ENCODE measurements at regions not wholly inside any gene's neighbourhood (a gene's known extent, or its start where the extent isn't known, plus 50 kb on each side); places are given as distances from the start of the nearest gene placed in this dataset.

GRCh38 chr4:75172551-75172950 is 239.6 kb downstream of the PARM1 start:
- Histone ChIP-seq H3K4me3 (ENCODE audit: low read length in 2 of 2) (no peak overlapping the region), H3K4me1 (ENCODE audit: control insufficient read depth in 2 of 2, insufficient read depth in 1 of 2, low read depth in 1 of 2, low read length in 2 of 2) (peaks cover 3 to 4% of the 10 kb centered on the region in 2 donors), H3K9ac (ENCODE audit: low read depth, low read length, poor library complexity) (no peak overlapping the region), H3K18ac (ENCODE audit: low read length) (no peak overlapping the region), H2BK5ac (ENCODE audit: low read length) (no peak overlapping the region), H3K27ac (replicated peaks; ENCODE audit: low read length) (no peak overlapping the region), H3K23ac (ENCODE audit: low read depth, low read length, poor library complexity) (no peak overlapping the region), H2AK5ac (ENCODE audit: low read depth, low read length) (no peak overlapping the region), H3K79me1 (ENCODE audit: low read depth, low read length) (no peaks in the 10 kb centered on the region), H2AFZ (ENCODE audit: low read length) (no peak overlapping the region), H3K27me3 (ENCODE audit: control insufficient read depth in 3 of 3, insufficient read depth in 3 of 3, low read depth in 1 of 3, low read length in 3 of 3) (no peaks in the 10 kb centered on the region), H2BK120ac (ENCODE audit: low read depth, low read length) (no peak overlapping the region), H4K8ac (ENCODE audit: low read depth, low read length) (no peak overlapping the region), H3K36me3 (replicated peaks in 1 of 2; ENCODE audit: control insufficient read depth in 2 of 2, insufficient read depth in 2 of 2, low read length in 2 of 2) (no peaks in the 10 kb centered on the region), H3K9me3 (replicated peaks in 1 of 2; ENCODE audit: control insufficient read depth in 2 of 2, insufficient read depth in 1 of 2, low read depth in 1 of 2, low read length in 2 of 2) (no peaks in the 10 kb centered on the region), H2BK15ac (ENCODE audit: low read length) (no peak overlapping the region), H3K4me2 (ENCODE audit: insufficient read depth, low read length, poor library complexity, severe bottlenecking) (no peak overlapping the region), H2BK12ac (ENCODE audit: low read length) (no peak overlapping the region), H3K14ac (ENCODE audit: low read length) (no peak overlapping the region), H4K91ac (ENCODE audit: low read depth, low read length, poor library complexity) (no peak overlapping the region), H3K4ac (ENCODE audit: low read length) (no peak overlapping the region)
- DNase-seq (ENCODE audit: low spot score) = no peak

GRCh38 chr4:75169427-75169826 is 236.5 kb downstream of the PARM1 start:
- no peak overlapping the region for H3K9ac ChIP-seq (ENCODE audit: low read depth, low read length, poor library complexity)
- no peak overlapping the region for H3K4me3 ChIP-seq (ENCODE audit: low read length in 2 of 2)
- no peak for DNase-seq (ENCODE audit: low spot score)
- H3K14ac ChIP-seq (ENCODE audit: low read length) = no peak overlapping the region
- no peaks in the 10 kb centered on the region for H3K36me3 ChIP-seq (replicated peaks in 1 of 2; ENCODE audit: control insufficient read depth in 2 of 2, insufficient read depth in 2 of 2, low read length in 2 of 2)
- peaks cover 3 to 4% of the 10 kb centered on the region in 2 donors for H3K4me1 ChIP-seq (ENCODE audit: control insufficient read depth in 2 of 2, insufficient read depth in 1 of 2, low read depth in 1 of 2, low read length in 2 of 2)
- no peak overlapping the region for H3K4me2 ChIP-seq (ENCODE audit: insufficient read depth, low read length, poor library complexity, severe bottlenecking)
- H4K91ac ChIP-seq (ENCODE audit: low read depth, low read length, poor library complexity) = no peak overlapping the region
- no peak overlapping the region for H2BK15ac ChIP-seq (ENCODE audit: low read length)
- no peak overlapping the region for H3K4ac ChIP-seq (ENCODE audit: low read length)
- H4K8ac ChIP-seq (ENCODE audit: low read depth, low read length) = no peak overlapping the region
- no peaks in the 10 kb centered on the region for H3K79me1 ChIP-seq (ENCODE audit: low read depth, low read length)
- H2AFZ ChIP-seq (ENCODE audit: low read length) = no peak overlapping the region
- no peaks in the 10 kb centered on the region for H3K27me3 ChIP-seq (ENCODE audit: control insufficient read depth in 3 of 3, insufficient read depth in 3 of 3, low read depth in 1 of 3, low read length in 3 of 3)
- no peaks in the 10 kb centered on the region for H3K9me3 ChIP-seq (replicated peaks in 1 of 2; ENCODE audit: control insufficient read depth in 2 of 2, insufficient read depth in 1 of 2, low read depth in 1 of 2, low read length in 2 of 2)
- no CpG with 5 or more reads among the region's 6 CpGs for WGBS, 2 donors (ENCODE audit: extremely low coverage in 2 of 2, insufficient read length in 2 of 2, insufficient replicate concordance in 1 of 2)
- no peak overlapping the region for H2AK5ac ChIP-seq (ENCODE audit: low read depth, low read length)
- no peak overlapping the region for H3K27ac ChIP-seq (replicated peaks; ENCODE audit: low read length)
- H3K23ac ChIP-seq (ENCODE audit: low read depth, low read length, poor library complexity) = no peak overlapping the region
- H2BK120ac ChIP-seq (ENCODE audit: low read depth, low read length) = no peak overlapping the region
- no peak overlapping the region for H2BK12ac ChIP-seq (ENCODE audit: low read length)
- H3K18ac ChIP-seq (ENCODE audit: low read length) = no peak overlapping the region
- H2BK5ac ChIP-seq (ENCODE audit: low read length) = no peak overlapping the region

GRCh38 chr4:75169020-75169419 is 236.1 kb downstream of the PARM1 start:
- no peak overlapping the region for H2BK120ac ChIP-seq (ENCODE audit: low read depth, low read length)
- no peak overlapping the region for H3K23ac ChIP-seq (ENCODE audit: low read depth, low read length, poor library complexity)
- no peak overlapping the region for H2BK5ac ChIP-seq (ENCODE audit: low read length)
- H3K9ac ChIP-seq (ENCODE audit: low read depth, low read length, poor library complexity) = no peak overlapping the region
- no peaks in the 10 kb centered on the region for H3K79me1 ChIP-seq (ENCODE audit: low read depth, low read length)
- WGBS, 2 donors (ENCODE audit: extremely low coverage in 2 of 2, insufficient read length in 2 of 2, insufficient replicate concordance in 1 of 2) = no CpG with 5 or more reads among the region's 2 CpGs
- H3K4me1 ChIP-seq (ENCODE audit: control insufficient read depth in 2 of 2, insufficient read depth in 1 of 2, low read depth in 1 of 2, low read length in 2 of 2) = peaks cover 3 to 4% of the 10 kb centered on the region in 2 donors
- no peak overlapping the region for H3K27ac ChIP-seq (replicated peaks; ENCODE audit: low read length)
- no peak for DNase-seq (ENCODE audit: low spot score)
- no peak overlapping the region for H2BK15ac ChIP-seq (ENCODE audit: low read length)
- no peak overlapping the region for H4K8ac ChIP-seq (ENCODE audit: low read depth, low read length)
- no peak overlapping the region for H2BK12ac ChIP-seq (ENCODE audit: low read length)
- no peaks in the 10 kb centered on the region for H3K9me3 ChIP-seq (replicated peaks in 1 of 2; ENCODE audit: control insufficient read depth in 2 of 2, insufficient read depth in 1 of 2, low read depth in 1 of 2, low read length in 2 of 2)
- H3K4me3 ChIP-seq (ENCODE audit: low read length in 2 of 2) = no peak overlapping the region
- H3K27me3 ChIP-seq (ENCODE audit: control insufficient read depth in 3 of 3, insufficient read depth in 3 of 3, low read depth in 1 of 3, low read length in 3 of 3) = no peaks in the 10 kb centered on the region
- no peak overlapping the region for H3K4me2 ChIP-seq (ENCODE audit: insufficient read depth, low read length, poor library complexity, severe bottlenecking)
- no peak overlapping the region for H3K18ac ChIP-seq (ENCODE audit: low read length)
- H4K91ac ChIP-seq (ENCODE audit: low read depth, low read length, poor library complexity) = no peak overlapping the region
- H2AK5ac ChIP-seq (ENCODE audit: low read depth, low read length) = no peak overlapping the region
- H3K36me3 ChIP-seq (replicated peaks in 1 of 2; ENCODE audit: control insufficient read depth in 2 of 2, insufficient read depth in 2 of 2, low read length in 2 of 2) = no peaks in the 10 kb centered on the region
- H2AFZ ChIP-seq (ENCODE audit: low read length) = no peak overlapping the region
- no peak overlapping the region for H3K14ac ChIP-seq (ENCODE audit: low read length)
- H3K4ac ChIP-seq (ENCODE audit: low read length) = no peak overlapping the region

GRCh38 chr4:75168548-75168947 is 235.6 kb downstream of the PARM1 start:
- no peak overlapping the region for H2AK5ac ChIP-seq (ENCODE audit: low read depth, low read length)
- no peak overlapping the region for H3K9ac ChIP-seq (ENCODE audit: low read depth, low read length, poor library complexity)
- no peak overlapping the region for H2BK5ac ChIP-seq (ENCODE audit: low read length)
- H4K91ac ChIP-seq (ENCODE audit: low read depth, low read length, poor library complexity) = no peak overlapping the region
- peaks cover 3 to 4% of the 10 kb centered on the region in 2 donors for H3K4me1 ChIP-seq (ENCODE audit: control insufficient read depth in 2 of 2, insufficient read depth in 1 of 2, low read depth in 1 of 2, low read length in 2 of 2)
- H4K8ac ChIP-seq (ENCODE audit: low read depth, low read length) = no peak overlapping the region
- H2BK15ac ChIP-seq (ENCODE audit: low read length) = no peak overlapping the region
- no peak overlapping the region for H3K23ac ChIP-seq (ENCODE audit: low read depth, low read length, poor library complexity)
- H2BK12ac ChIP-seq (ENCODE audit: low read length) = no peak overlapping the region
- H3K27me3 ChIP-seq (ENCODE audit: control insufficient read depth in 3 of 3, insufficient read depth in 3 of 3, low read depth in 1 of 3, low read length in 3 of 3) = no peaks in the 10 kb centered on the region
- H3K4me3 ChIP-seq (ENCODE audit: low read length in 2 of 2) = no peak overlapping the region
- H3K27ac ChIP-seq (replicated peaks; ENCODE audit: low read length) = no peak overlapping the region
- H3K18ac ChIP-seq (ENCODE audit: low read length) = no peak overlapping the region
- no peaks in the 10 kb centered on the region for H3K9me3 ChIP-seq (replicated peaks in 1 of 2; ENCODE audit: control insufficient read depth in 2 of 2, insufficient read depth in 1 of 2, low read depth in 1 of 2, low read length in 2 of 2)
- H3K79me1 ChIP-seq (ENCODE audit: low read depth, low read length) = no peaks in the 10 kb centered on the region
- H3K4me2 ChIP-seq (ENCODE audit: insufficient read depth, low read length, poor library complexity, severe bottlenecking) = no peak overlapping the region
- DNase-seq (ENCODE audit: low spot score) = no peak
- no peak overlapping the region for H2AFZ ChIP-seq (ENCODE audit: low read length)
- H3K36me3 ChIP-seq (replicated peaks in 1 of 2; ENCODE audit: control insufficient read depth in 2 of 2, insufficient read depth in 2 of 2, low read length in 2 of 2) = no peaks in the 10 kb centered on the region
- no peak overlapping the region for H2BK120ac ChIP-seq (ENCODE audit: low read depth, low read length)
- no peak overlapping the region for H3K14ac ChIP-seq (ENCODE audit: low read length)
- H3K4ac ChIP-seq (ENCODE audit: low read length) = no peak overlapping the region
